ENCODE measurements at regions not wholly inside any gene's neighbourhood (a gene's known extent, or its start where the extent isn't known, plus 50 kb on each side); places are given as distances from the start of the nearest gene placed in this dataset.

GRCh38 chr5:30937070-30937469 lies 256.4 kb upstream of the CDH6 start:
- DNase-seq (ENCODE audit: low spot score): no peak

- no peak for DNase-seq (ENCODE audit: low spot score)
Observed at GRCh38 chr5:30933599-30933998, 259.9 kb upstream of the CDH6 start.

GRCh38 chr5:30932273-30933017 lies 261.0 kb upstream of the CDH6 start:
- no peak for DNase-seq (ENCODE audit: low spot score)

GRCh38 chr5:30930736-30931135 lies 262.8 kb upstream of the CDH6 start:
- no peak for DNase-seq (ENCODE audit: low spot score)

GRCh38 chr5:30928956-30929355 lies 264.5 kb upstream of the CDH6 start:
- no peak for DNase-seq (ENCODE audit: low spot score)

GRCh38 chr5:30926218-30926617 lies 267.3 kb upstream of the CDH6 start:
- DNase-seq (ENCODE audit: low spot score): no peak

GRCh38 chr5:30921388-30921787 lies 272.1 kb upstream of the CDH6 start:
- DNase-seq (ENCODE audit: low spot score): no peak

- DNase-seq (ENCODE audit: low spot score): no peak
Observed at GRCh38 chr5:30918171-30918570, 275.3 kb upstream of the CDH6 start.

- DNase-seq (ENCODE audit: low spot score): no peak
Observed at GRCh38 chr5:30908356-30908755, 285.1 kb upstream of the CDH6 start.

- DNase-seq (ENCODE audit: low spot score): no peak
Observed at GRCh38 chr5:30900367-30900766, 293.1 kb upstream of the CDH6 start.

GRCh38 chr5:30894811-30895210 lies 298.7 kb upstream of the CDH6 start:
- DNase-seq (ENCODE audit: low spot score): no peak

- no peak for DNase-seq (ENCODE audit: low spot score)
Observed at GRCh38 chr5:30891660-30892059, 301.8 kb upstream of the CDH6 start.

GRCh38 chr5:30890377-30890776 lies 303.1 kb upstream of the CDH6 start:
- no peak for DNase-seq (ENCODE audit: low spot score)

- DNase-seq (ENCODE audit: low spot score): no peak
Observed at GRCh38 chr5:30880514-30880913, 313.0 kb upstream of the CDH6 start.

- DNase-seq (ENCODE audit: low spot score): no peak
Observed at GRCh38 chr5:30879887-30880286, 313.6 kb upstream of the CDH6 start.

- DNase-seq (ENCODE audit: low spot score): no peak
Observed at GRCh38 chr5:30878746-30879145, 314.7 kb upstream of the CDH6 start.

GRCh38 chr5:30878296-30878695 lies 315.2 kb upstream of the CDH6 start:
- no peak for DNase-seq (ENCODE audit: low spot score)

- DNase-seq (ENCODE audit: low spot score): no peak
Observed at GRCh38 chr5:30874241-30875034, 319.0 kb upstream of the CDH6 start.

GRCh38 chr5:30871196-30871595 lies 322.3 kb upstream of the CDH6 start:
- DNase-seq (ENCODE audit: low spot score): no peak

GRCh38 chr5:30867711-30868110 lies 325.8 kb upstream of the CDH6 start:
- DNase-seq (ENCODE audit: low spot score): no peak

GRCh38 chr5:30866142-30866541 lies 327.3 kb upstream of the CDH6 start:
- no peak for DNase-seq (ENCODE audit: low spot score)

- no peak for DNase-seq (ENCODE audit: low spot score)
Observed at GRCh38 chr5:30856242-30856641, 337.2 kb upstream of the CDH6 start.

- no peak for DNase-seq (ENCODE audit: low spot score)
Observed at GRCh38 chr5:30853158-30853557, 340.3 kb upstream of the CDH6 start.

All from mesenteric fat pad (tissue), 1 donor.